GM18499 (cell line): ENCODE measurements at regions not wholly inside any gene's neighbourhood (a gene's known extent, or its start where the extent isn't known, plus 50 kb on each side); places are given as distances from the start of the nearest gene placed in this dataset.
"Not testable (repeated sequence)": the region's sequence is repeated elsewhere in the genome, so short reads cannot be mapped to it uniquely, and the experiment has no call there.

ENCODE experiments used
- ATAC-seq: cut with Tn5 transposase; IDR thresholded peaks from one replicate; pipeline ENCODE4 v1.9.1; 2021; ENCODE audit warnings: moderate number of reproducible peaks; ENCODE audit not compliant: insufficient read depth, unreplicated experiment

DNA sequence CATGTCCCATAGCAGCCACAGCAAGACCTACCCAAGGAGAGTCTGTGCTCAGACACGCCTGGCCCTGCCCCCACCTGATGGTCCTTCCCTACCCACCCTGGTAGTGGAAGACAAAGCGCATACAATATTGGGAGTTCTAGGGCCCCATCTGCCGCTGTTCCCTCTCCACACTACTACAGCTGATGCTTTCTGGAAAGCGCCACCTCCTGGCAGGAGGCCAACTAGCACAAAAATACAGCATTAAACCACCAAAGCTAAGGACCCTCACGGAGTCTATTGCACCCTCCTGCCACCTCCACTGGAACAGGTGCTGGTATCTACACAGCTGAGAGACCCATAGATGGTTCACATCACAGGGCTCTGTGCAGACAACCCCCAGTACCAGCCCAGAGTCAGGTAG is 50.9 kb upstream of the IGFBP5 start:
- ATAC-seq: not testable (repeated sequence)

- no peak for ATAC-seq
Measured at GRCh38 chr2:216745453-216745852, 50.1 kb upstream of the IGFBP5 start.
